ENCODE measurements at regions not wholly inside any gene's neighbourhood (a gene's known extent, or its start where the extent isn't known, plus 50 kb on each side); places are given as distances from the start of the nearest gene placed in this dataset.

GRCh38 chr7:36005876-36006275 is 147.2 kb upstream of the EEPD1 start:
- TF ChIP-seq CTCF (IDR thresholded peaks at IDR 0.05) (no peak), TAF1 (IDR thresholded peaks at IDR 0.05; ENCODE audit: borderline replicate concordance, low read depth, low read length) (no peak), EZH2phosphoT487 (IDR thresholded peaks at IDR 0.05; ENCODE audit: borderline replicate concordance, low read depth) (no peak), RXRA (IDR thresholded peaks at IDR 0.05; ENCODE audit: borderline replicate concordance, low read depth) (no peak), REST (IDR thresholded peaks at IDR 0.05; ENCODE audit: low read depth, low read length) (no peak), USF2 (IDR thresholded peaks at IDR 0.05; ENCODE audit: borderline replicate concordance, low read depth, low read length) (no peak), SMC3 (IDR thresholded peaks at IDR 0.05; ENCODE audit: low read depth, low read length) (no peak), FOSL2 (IDR thresholded peaks at IDR 0.05; ENCODE audit: borderline replicate concordance, low read depth) (no peak), SIN3A (IDR thresholded peaks at IDR 0.05; ENCODE audit: borderline replicate concordance, low read depth, low read length) (no peak), POLR2AphosphoS5 (IDR thresholded peaks at IDR 0.05; ENCODE audit: low read depth, low read length) (no peak), RCOR1 (IDR thresholded peaks at IDR 0.05; ENCODE audit: low read length) (no peak), MEF2A (IDR thresholded peaks at IDR 0.05; ENCODE audit: borderline replicate concordance, low read depth) (no peak), YY1 (IDR thresholded peaks at IDR 0.05; ENCODE audit: low read depth) (no peak)

All from SK-N-SH (cell line).